SK-N-SH treated with all-trans-retinoic acid at 6 μM for 48 hours (cell line): ENCODE measurements at regions not wholly inside any gene's neighbourhood (a gene's known extent, or its start where the extent isn't known, plus 50 kb on each side); places are given as distances from the start of the nearest gene placed in this dataset.

Source experiments
- ATAC-seq: fragments of 200-7000 bp; cut with Tn5 transposase; 3 replicates; pipeline ENCODE4 v1.9.1; 2020; ENCODE audit warnings: mild to moderate bottlenecking, moderate library complexity
- BACH2 ChIP-seq: fragments of 250-450 bp; sonication (Bioruptor Pico); IDR thresholded peaks from 2 replicates; pipeline ENCODE4 v1.9.0; 2021; ENCODE audit warnings: mild to moderate bottlenecking, borderline replicate concordance
- CSDC2 ChIP-seq: fragments of 250-450 bp; sonication (Bioruptor Pico); IDR thresholded peaks from 2 replicates; pipeline ENCODE4 v1.5.0; 2020; ENCODE audit warnings: mild to moderate bottlenecking, moderate library complexity
- CSRNP3 ChIP-seq: fragments of 250-450 bp; sonication (Bioruptor Pico); IDR thresholded peaks from 2 replicates; pipeline ENCODE4 v1.5.1; 2021; ENCODE audit warnings: mild to moderate bottlenecking, moderate library complexity
- ESRRG ChIP-seq: fragments of 250-450 bp; sonication (Bioruptor Pico); IDR thresholded peaks from 2 replicates; pipeline ENCODE4 v1.6.1; 2021; ENCODE audit warnings: mild to moderate bottlenecking
- GLIS3 ChIP-seq: fragments of 250-450 bp; sonication (Bioruptor Pico); IDR thresholded peaks from 2 replicates; pipeline ENCODE4 v1.5.0; 2020; ENCODE audit warnings: mild to moderate bottlenecking, moderate library complexity
- ISL1 ChIP-seq: fragments of 250-450 bp; sonication (Bioruptor Pico); IDR thresholded peaks from 2 replicates; pipeline ENCODE4 v2.1.2; 2022; ENCODE audit warnings: mild to moderate bottlenecking, moderate library complexity
- OSR1 ChIP-seq: fragments of 250-450 bp; sonication (Bioruptor Pico); IDR thresholded peaks from 2 replicates; pipeline ENCODE4 v1.8.0; 2022; ENCODE audit warnings: moderate library complexity, mild to moderate bottlenecking, inconsistent platforms
- POU6F1 ChIP-seq: fragments of 250-450 bp; sonication (Bioruptor Pico); IDR thresholded peaks from 2 replicates; pipeline ENCODE4 v1.8.0; 2021; ENCODE audit warnings: low read depth, mild to moderate bottlenecking, moderate library complexity, borderline replicate concordance
- PPARA ChIP-seq: fragments of 250-450 bp; sonication (Bioruptor Pico); IDR thresholded peaks from 2 replicates; pipeline ENCODE4 v1.5.0; 2020; ENCODE audit warnings: mild to moderate bottlenecking, borderline replicate concordance
- RARB ChIP-seq: fragments of 250-450 bp; sonication (Bioruptor Pico); IDR thresholded peaks from 2 replicates; pipeline ENCODE4 v1.8.0; 2021; ENCODE audit warnings: mild to moderate bottlenecking, moderate library complexity
- SNAI2 ChIP-seq: fragments of 250-450 bp; sonication (Bioruptor Pico); IDR thresholded peaks from 2 replicates; pipeline ENCODE4 v1.5.0; 2020; ENCODE audit warnings: mild to moderate bottlenecking, moderate library complexity
- TCF4 ChIP-seq: fragments of 250-450 bp; sonication (Bioruptor Pico); IDR thresholded peaks from 2 replicates; pipeline ENCODE4 v1.8.0; 2021; ENCODE audit warnings: mild to moderate bottlenecking, moderate library complexity, borderline replicate concordance
- TOX ChIP-seq: fragments of 250-450 bp; sonication (Bioruptor Pico); IDR thresholded peaks from 2 replicates; pipeline ENCODE4 v1.8.0; 2021; ENCODE audit warnings: mild to moderate bottlenecking, moderate library complexity, borderline replicate concordance
- ZFP3 ChIP-seq: fragments of 250-450 bp; sonication (Bioruptor Pico); IDR thresholded peaks from 2 replicates; pipeline ENCODE4 v1.5.0; 2020; ENCODE audit warnings: mild to moderate bottlenecking, moderate library complexity
- ZFP30 ChIP-seq: fragments of 450-650 bp; formaldehyde crosslinking; IDR thresholded peaks from 2 replicates; pipeline ENCODE4 v1.5.0; 2022; ENCODE audit warnings: mild to moderate bottlenecking, moderate library complexity
- ZNF565 ChIP-seq: fragments of 450-650 bp; formaldehyde crosslinking; conservative IDR thresholded peaks from 2 replicates; pipeline ENCODE4 v1.5.0; 2020; ENCODE audit warnings: low read depth, mild to moderate bottlenecking, moderate library complexity
- ZNF70 ChIP-seq: fragments of 450-650 bp; formaldehyde crosslinking; IDR thresholded peaks from 2 replicates; pipeline ENCODE4 v1.5.0; 2020; ENCODE audit warnings: mild to moderate bottlenecking, moderate library complexity
- ZNF8 ChIP-seq: fragments of 450-650 bp; formaldehyde crosslinking; IDR thresholded peaks from 2 replicates; pipeline ENCODE4 v1.5.0; 2020; ENCODE audit warnings: mild to moderate bottlenecking, moderate library complexity
- TF ChIP-seq, protein P1 (sequence below): fragments of 250-450 bp; sonication (Bioruptor Pico); IDR thresholded peaks from 2 replicates; pipeline ENCODE4 v1.8.0; 2020; ENCODE audit warnings: mild to moderate bottlenecking, moderate library complexity, borderline replicate concordance
- TF ChIP-seq, protein P2 (sequence below): fragments of 250-450 bp; sonication (Bioruptor Pico); IDR thresholded peaks from 2 replicates; pipeline ENCODE4 v1.5.1; 2020; ENCODE audit warnings: low read depth, mild to moderate bottlenecking, moderate library complexity

- TF ChIP-seq GLIS3, result no peak
- no peak for TF ChIP-seq ZNF8 (CRISPR knock-in tag)
- no peak for TF ChIP-seq ISL1 (CRISPR knock-in tag)
- TF ChIP-seq, protein P1, sequence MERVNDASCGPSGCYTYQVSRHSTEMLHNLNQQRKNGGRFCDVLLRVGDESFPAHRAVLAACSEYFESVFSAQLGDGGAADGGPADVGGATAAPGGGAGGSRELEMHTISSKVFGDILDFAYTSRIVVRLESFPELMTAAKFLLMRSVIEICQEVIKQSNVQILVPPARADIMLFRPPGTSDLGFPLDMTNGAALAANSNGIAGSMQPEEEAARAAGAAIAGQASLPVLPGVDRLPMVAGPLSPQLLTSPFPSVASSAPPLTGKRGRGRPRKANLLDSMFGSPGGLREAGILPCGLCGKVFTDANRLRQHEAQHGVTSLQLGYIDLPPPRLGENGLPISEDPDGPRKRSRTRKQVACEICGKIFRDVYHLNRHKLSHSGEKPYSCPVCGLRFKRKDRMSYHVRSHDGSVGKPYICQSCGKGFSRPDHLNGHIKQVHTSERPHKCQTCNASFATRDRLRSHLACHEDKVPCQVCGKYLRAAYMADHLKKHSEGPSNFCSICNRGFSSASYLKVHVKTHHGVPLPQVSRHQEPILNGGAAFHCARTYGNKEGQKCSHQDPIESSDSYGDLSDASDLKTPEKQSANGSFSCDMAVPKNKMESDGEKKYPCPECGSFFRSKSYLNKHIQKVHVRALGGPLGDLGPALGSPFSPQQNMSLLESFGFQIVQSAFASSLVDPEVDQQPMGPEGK (CRISPR knock-in tag), result no peak
- TF ChIP-seq SNAI2 (CRISPR knock-in tag), result no peak
- TF ChIP-seq CSRNP3, result no peak
- no peak for TF ChIP-seq ZNF70 (CRISPR knock-in tag)
- no peak for TF ChIP-seq TOX (CRISPR knock-in tag)
- TF ChIP-seq ESRRG (CRISPR knock-in tag), result no peak
- TF ChIP-seq ZFP3 (CRISPR knock-in tag), result no peak
- TF ChIP-seq POU6F1 (CRISPR knock-in tag), result no peak
- no peak for TF ChIP-seq PPARA (CRISPR knock-in tag)
- TF ChIP-seq RARB, result no peak
- no peak for TF ChIP-seq CSDC2
- no peak for TF ChIP-seq ZFP30 (CRISPR knock-in tag)
- no peak for TF ChIP-seq OSR1
- no peak for TF ChIP-seq TCF4 (CRISPR knock-in tag)
- no peak for TF ChIP-seq ZNF565 (CRISPR knock-in tag)
- no peak for ATAC-seq
These were observed 80.1 kb upstream of the ARMC2 start for GRCh38 chr6:108768166-108768555.

GRCh38 chr6:108768792-108769524 is 79.3 kb upstream of the ARMC2 start:
- TF ChIP-seq RARB (no peak), SNAI2 (CRISPR knock-in tag) (no peak), ZNF565 (CRISPR knock-in tag) (no peak), BACH2 (CRISPR knock-in tag) (no peak), PPARA (CRISPR knock-in tag) (no peak), ISL1 (CRISPR knock-in tag) (no peak), ZFP3 (CRISPR knock-in tag) (no peak), CSDC2 (no peak), CSRNP3 (no peak), GLIS3 (no peak), TOX (CRISPR knock-in tag) (no peak), ESRRG (CRISPR knock-in tag) (no peak)
- TF ChIP-seq, protein P2, sequence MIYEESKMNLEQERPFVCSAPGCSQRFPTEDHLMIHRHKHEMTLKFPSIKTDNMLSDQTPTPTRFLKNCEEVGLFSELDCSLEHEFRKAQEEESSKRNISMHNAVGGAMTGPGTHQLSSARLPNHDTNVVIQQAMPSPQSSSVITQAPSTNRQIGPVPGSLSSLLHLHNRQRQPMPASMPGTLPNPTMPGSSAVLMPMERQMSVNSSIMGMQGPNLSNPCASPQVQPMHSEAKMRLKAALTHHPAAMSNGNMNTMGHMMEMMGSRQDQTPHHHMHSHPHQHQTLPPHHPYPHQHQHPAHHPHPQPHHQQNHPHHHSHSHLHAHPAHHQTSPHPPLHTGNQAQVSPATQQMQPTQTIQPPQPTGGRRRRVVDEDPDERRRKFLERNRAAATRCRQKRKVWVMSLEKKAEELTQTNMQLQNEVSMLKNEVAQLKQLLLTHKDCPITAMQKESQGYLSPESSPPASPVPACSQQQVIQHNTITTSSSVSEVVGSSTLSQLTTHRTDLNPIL, result no peak
- TF ChIP-seq, protein P1 (CRISPR knock-in tag), result no peak
- TF ChIP-seq, all 23 proteins: peak for 0
- no peak for ATAC-seq
